ENCODE measurements at regions not wholly inside any gene's neighbourhood (a gene's known extent, or its start where the extent isn't known, plus 50 kb on each side); places are given as distances from the start of the nearest gene placed in this dataset.

DNA sequence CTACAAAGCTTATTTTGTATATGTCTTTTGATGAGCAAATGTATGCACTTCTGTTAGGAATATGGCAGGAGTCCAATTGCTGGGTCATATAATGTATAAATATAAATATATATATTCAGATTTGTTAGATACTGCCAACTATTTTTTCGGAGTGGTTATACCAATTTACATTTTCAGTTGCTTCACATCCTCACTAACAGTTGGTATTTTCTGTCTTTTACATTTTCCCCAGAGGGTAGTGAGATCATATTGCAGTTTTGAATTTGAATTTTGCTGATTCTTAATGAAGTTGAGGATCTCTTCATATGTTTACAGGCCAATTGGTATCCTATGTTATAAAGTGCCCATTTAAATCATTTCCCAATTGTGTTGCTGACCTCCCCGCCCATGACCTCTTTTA lies 139.0 kb upstream of the KCNMB2 start:
- H3K4me1 ChIP-seq = no peaks in the 10 kb centered on the region
- no peaks in the 10 kb centered on the region for H3K36me3 ChIP-seq (ENCODE audit: control insufficient read depth, insufficient read depth, low read length)
- POLR2A ChIA-PET = no interaction called here
- no peak overlapping the region for H3K4me3 Mint-ChIP-seq (ENCODE audit: unreplicated experiment)
- DNase-seq = no peak
- TF ChIP-seq CTCF (IDR thresholded peaks at IDR 0.05; ENCODE audit: insufficient read depth in 1 of 2, low read depth in 1 of 2, low read length in 1 of 2, severe bottlenecking in 1 of 2, unreplicated experiment in 1 of 2) = no peak
- H3K9me3 Mint-ChIP-seq (ENCODE audit: unreplicated experiment) = peaks cover 7% of the 10 kb centered on the region
- no peak overlapping the region for H3K4me3 ChIP-seq (ENCODE audit: low read depth, low read length)
- no peaks in the 10 kb centered on the region for H3K4me1 Mint-ChIP-seq (ENCODE audit: low read depth, unreplicated experiment)
- H3K9me3 ChIP-seq = no peaks in the 10 kb centered on the region; the same call in 1 of the 2 replicates
- BruUV-seq (replicated peaks) = no TSS peak
- no peak overlapping the region for H3K27ac Mint-ChIP-seq (ENCODE audit: unreplicated experiment)
- CTCF ChIA-PET = no interaction called here
- H3K27me3 Mint-ChIP-seq (ENCODE audit: insufficient read depth, unreplicated experiment) = no peaks in the 10 kb centered on the region
- no peaks in the 10 kb centered on the region for H3K27me3 ChIP-seq (replicated peaks; ENCODE audit: control insufficient read depth, insufficient read depth, low read length)
- intact Hi-C loops (cut with micrococcal nuclease; ENCODE audit: unreplicated experiment) = no loop called here
- H3K36me3 Mint-ChIP-seq (ENCODE audit: insufficient read depth, unreplicated experiment) = no peaks in the 10 kb centered on the region

GRCh38 chr3:178397836-178398235 lies 138.4 kb upstream of the KCNMB2 start:
- no peaks in the 10 kb centered on the region for H3K4me1 Mint-ChIP-seq (ENCODE audit: low read depth, unreplicated experiment)
- POLR2A ChIA-PET = no interaction called here

DNA sequence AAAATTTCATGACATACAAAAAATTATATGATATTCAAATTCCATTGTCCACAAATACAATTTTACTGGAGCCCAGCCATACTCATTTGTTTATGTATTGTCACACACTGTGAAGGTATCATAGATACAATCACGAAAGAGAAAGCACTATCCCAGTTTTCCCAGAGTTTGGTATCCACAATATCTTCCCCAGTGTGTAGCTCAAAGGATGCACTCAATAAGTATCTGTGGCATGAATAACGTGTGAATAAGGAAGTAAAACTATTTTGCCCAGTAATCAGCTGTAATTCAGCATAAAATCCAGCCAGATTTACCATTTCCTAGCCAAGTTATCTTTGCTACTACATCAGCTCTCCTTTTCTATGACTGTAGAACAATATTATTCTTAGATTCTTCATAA lies 131.3 kb upstream of the KCNMB2 start:
- Mint-ChIP-seq H3K27me3 (ENCODE audit: insufficient read depth, unreplicated experiment) (no peaks in the 10 kb centered on the region), H3K27ac (ENCODE audit: unreplicated experiment) (no peak overlapping the region), H3K36me3 (ENCODE audit: insufficient read depth, unreplicated experiment) (no peaks in the 10 kb centered on the region), H3K4me1 (ENCODE audit: low read depth, unreplicated experiment) (no peaks in the 10 kb centered on the region), H3K9me3 (ENCODE audit: unreplicated experiment) (peaks cover 7% of the 10 kb centered on the region), H3K4me3 (ENCODE audit: unreplicated experiment) (no peak overlapping the region)
- POLR2A ChIA-PET = no interaction called here
- intact Hi-C loops (cut with micrococcal nuclease; ENCODE audit: unreplicated experiment) = no loop called here
- CTCF ChIA-PET = no interaction called here
- no peaks in the 10 kb centered on the region for H3K4me1 ChIP-seq
- DNase-seq = no peak
- no peak for TF ChIP-seq CTCF (IDR thresholded peaks at IDR 0.05; ENCODE audit: insufficient read depth in 1 of 2, low read depth in 1 of 2, low read length in 1 of 2, severe bottlenecking in 1 of 2, unreplicated experiment in 1 of 2)
- no peaks in the 10 kb centered on the region for H3K36me3 ChIP-seq (ENCODE audit: control insufficient read depth, insufficient read depth, low read length)
- H3K9me3 ChIP-seq = no peaks in the 10 kb centered on the region
- no TSS peak for BruUV-seq (replicated peaks)
- H3K27me3 ChIP-seq (replicated peaks; ENCODE audit: control insufficient read depth, insufficient read depth, low read length) = no peaks in the 10 kb centered on the region
- H3K4me3 ChIP-seq (ENCODE audit: low read depth, low read length) = no peak overlapping the region

More at GRCh38 chr3:178397836-178398235, 138.4 kb upstream of the KCNMB2 start:
- Mint-ChIP-seq H3K4me3 (ENCODE audit: unreplicated experiment) (no peak overlapping the region), H3K27me3 (ENCODE audit: insufficient read depth, unreplicated experiment) (no peaks in the 10 kb centered on the region), H3K9me3 (ENCODE audit: unreplicated experiment) (peaks cover 7% of the 10 kb centered on the region), H3K27ac (ENCODE audit: unreplicated experiment) (no peak overlapping the region), H3K36me3 (ENCODE audit: insufficient read depth, unreplicated experiment) (no peaks in the 10 kb centered on the region)
- Histone ChIP-seq H3K36me3 (ENCODE audit: control insufficient read depth, insufficient read depth, low read length) (no peaks in the 10 kb centered on the region), H3K4me1 (no peaks in the 10 kb centered on the region), H3K9me3 (no peaks in the 10 kb centered on the region; the same call in 1 of the 2 replicates), H3K27me3 (replicated peaks; ENCODE audit: control insufficient read depth, insufficient read depth, low read length) (no peaks in the 10 kb centered on the region), H3K4me3 (ENCODE audit: low read depth, low read length) (no peak overlapping the region)
- DNase-seq = no peak
- no TSS peak for BruUV-seq (replicated peaks)
- no peak for TF ChIP-seq CTCF (IDR thresholded peaks at IDR 0.05; ENCODE audit: insufficient read depth in 1 of 2, low read depth in 1 of 2, low read length in 1 of 2, severe bottlenecking in 1 of 2, unreplicated experiment in 1 of 2)
- CTCF ChIA-PET = no interaction called here
- intact Hi-C loops (cut with micrococcal nuclease; ENCODE audit: unreplicated experiment) = no loop called here

Data from Caco-2 (cell line).